H1 (cell line): ENCODE measurements at regions not wholly inside any gene's neighbourhood (a gene's known extent, or its start where the extent isn't known, plus 50 kb on each side); places are given as distances from the start of the nearest gene placed in this dataset.

Source experiments
- BRCA1 ChIP-seq: IDR thresholded peaks from 2 replicates; pipeline ENCODE4 v1.6.1; 2012; ENCODE audit warnings: low read depth, low read length, improper control_type of control experiment
- CHD1 ChIP-seq: IDR thresholded peaks from 2 replicates; pipeline ENCODE4 v1.6.1; 2012; ENCODE audit warnings: low read depth, low read length, improper control_type of control experiment
- GTF2F1 ChIP-seq: IDR thresholded peaks from 2 replicates; pipeline ENCODE4 v1.6.1; 2012; ENCODE audit warnings: low read depth, low read length, improper control_type of control experiment, borderline replicate concordance
- HDAC6 ChIP-seq: IDR thresholded peaks from one replicate; pipeline ENCODE4 v1.7.1; 2012; ENCODE audit warnings: low read depth, mild to moderate bottlenecking, inconsistent platforms, low read length, moderate library complexity
- JUND ChIP-seq: IDR thresholded peaks from 2 replicates; pipeline ENCODE4 v1.6.1; 2011; ENCODE audit warnings: mild to moderate bottlenecking, improper control_type of control experiment, low read length
- KDM4A ChIP-seq: IDR thresholded peaks from one replicate; pipeline ENCODE4 v1.7.1; 2012; ENCODE audit warnings: low read depth, mild to moderate bottlenecking, moderate library complexity, low read length, inconsistent platforms; ENCODE audit not compliant: severe bottlenecking
- KDM5A ChIP-seq: fragments of 200-600 bp; IDR thresholded peaks from 2 replicates; pipeline ENCODE4 v1.7.1; 2012; ENCODE audit warnings: mild to moderate bottlenecking, low read length, inconsistent platforms, mixed read lengths
- NANOG ChIP-seq: IDR thresholded peaks from 2 replicates; pipeline ENCODE4 v1.6.1; 2011; ENCODE audit warnings: low read length, low read depth, mild to moderate bottlenecking, inconsistent platforms; ENCODE audit not compliant: insufficient read depth, poor library complexity, severe bottlenecking
- POLR2A ChIP-seq, 2 experiments: IDR thresholded peaks; 1 replicate in 1 of 2; 2 replicates in 1 of 2; pipeline ENCODE4 v1.6.1; 2011; ENCODE audit warnings: low read depth in 2 of 2, low read length in 2 of 2, mild to moderate bottlenecking in 2 of 2; ENCODE audit errors: control extremely low read depth in 1 of 2
- RAD21 ChIP-seq, 2 experiments: IDR thresholded peaks in 1 of 2; conservative IDR thresholded peaks in 1 of 2; 2 replicates each; pipeline ENCODE4 v1.6.1; 2011; ENCODE audit warnings: low read depth in 2 of 2, low read length in 2 of 2, improper control_type of control experiment in 1 of 2, inconsistent platforms in 1 of 2, mild to moderate bottlenecking in 1 of 2, moderate library complexity in 1 of 2
- SIX5 ChIP-seq: IDR thresholded peaks from 2 replicates; pipeline ENCODE4 v1.6.1; 2011; ENCODE audit warnings: mild to moderate bottlenecking, low read depth, low read length
- SP1 ChIP-seq: IDR thresholded peaks from 2 replicates; pipeline ENCODE4 v1.6.1; 2011; ENCODE audit warnings: low read depth, low read length
- TF ChIP-seq, protein P1 (sequence below), 3 experiments: IDR thresholded peaks; 1 replicate in 2 of 3; 2 replicates in 1 of 3; pipeline versions ENCODE4 v1.5.1 to v1.6.1; 2011; ENCODE audit warnings: low read length in 3 of 3, mild to moderate bottlenecking in 3 of 3, inconsistent platforms in 2 of 3, low read depth in 1 of 3, moderate library complexity in 1 of 3; ENCODE audit not compliant: insufficient read depth in 1 of 3; ENCODE audit errors: control extremely low read depth in 1 of 3

DNA sequence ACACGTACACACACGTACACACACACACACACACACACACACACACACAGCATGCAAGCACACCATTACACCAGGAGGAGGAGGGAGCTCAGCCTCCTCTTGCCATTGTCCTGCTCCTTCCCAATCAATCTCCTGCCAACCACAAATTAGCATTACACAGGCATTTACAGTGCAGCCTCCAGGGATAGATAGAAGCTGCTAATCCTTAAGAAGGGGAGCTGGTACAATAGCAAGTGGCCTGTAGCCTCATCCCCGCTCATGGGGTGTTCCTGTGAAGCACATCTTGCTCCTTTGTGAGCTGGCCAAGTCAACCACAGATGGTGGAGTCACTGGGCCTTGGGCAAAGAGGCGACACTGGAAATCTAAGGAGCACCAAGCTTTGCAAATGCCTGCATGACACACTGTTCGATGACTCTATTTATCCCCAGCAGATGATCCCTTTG, 110.3 kb upstream of the PKDCC start (continued):
- TF ChIP-seq HDAC6 (no peak), RAD21 (IDR thresholded peaks at IDR 0.05 in 1 of 2, conservative IDR thresholded peaks at IDR 0.05 in 1 of 2; ENCODE audit: low read depth in 2 of 2, low read length in 2 of 2) (peak; percentile 7 to 28; a peak in 3 of 4 replicates), BRCA1 (no peak), CHD1 (no peak), KDM5A (no peak), KDM4A (no peak), GTF2F1 (no peak), POLR2A (IDR thresholded peaks at IDR 0.05; ENCODE audit: control extremely low read depth in 1 of 2, low read depth in 2 of 2, low read length in 2 of 2) (no peak), SP1 (no peak), JUND (no peak), SIX5 (no peak), NANOG (peak; percentile 67)
- TF ChIP-seq, protein P1, sequence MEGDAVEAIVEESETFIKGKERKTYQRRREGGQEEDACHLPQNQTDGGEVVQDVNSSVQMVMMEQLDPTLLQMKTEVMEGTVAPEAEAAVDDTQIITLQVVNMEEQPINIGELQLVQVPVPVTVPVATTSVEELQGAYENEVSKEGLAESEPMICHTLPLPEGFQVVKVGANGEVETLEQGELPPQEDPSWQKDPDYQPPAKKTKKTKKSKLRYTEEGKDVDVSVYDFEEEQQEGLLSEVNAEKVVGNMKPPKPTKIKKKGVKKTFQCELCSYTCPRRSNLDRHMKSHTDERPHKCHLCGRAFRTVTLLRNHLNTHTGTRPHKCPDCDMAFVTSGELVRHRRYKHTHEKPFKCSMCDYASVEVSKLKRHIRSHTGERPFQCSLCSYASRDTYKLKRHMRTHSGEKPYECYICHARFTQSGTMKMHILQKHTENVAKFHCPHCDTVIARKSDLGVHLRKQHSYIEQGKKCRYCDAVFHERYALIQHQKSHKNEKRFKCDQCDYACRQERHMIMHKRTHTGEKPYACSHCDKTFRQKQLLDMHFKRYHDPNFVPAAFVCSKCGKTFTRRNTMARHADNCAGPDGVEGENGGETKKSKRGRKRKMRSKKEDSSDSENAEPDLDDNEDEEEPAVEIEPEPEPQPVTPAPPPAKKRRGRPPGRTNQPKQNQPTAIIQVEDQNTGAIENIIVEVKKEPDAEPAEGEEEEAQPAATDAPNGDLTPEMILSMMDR (IDR thresholded peaks at IDR 0.05; ENCODE audit: control extremely low read depth in 1 of 3, insufficient read depth in 1 of 3, low read depth in 1 of 3, low read length in 3 of 3): peak in 2 of 3 experiments; percentile 4 to 19; a peak in 2 of 4 replicates
